ENCODE measurements at regions not wholly inside any gene's neighbourhood (a gene's known extent, or its start where the extent isn't known, plus 50 kb on each side); places are given as distances from the start of the nearest gene placed in this dataset.

- TF ChIP-seq POLR2A (IDR thresholded peaks at IDR 0.05) (no peak), POLR2AphosphoS5 (IDR thresholded peaks at IDR 0.05) (no peak), EP300 (IDR thresholded peaks at IDR 0.05) (no peak)
- TF ChIP-seq, protein P1, sequence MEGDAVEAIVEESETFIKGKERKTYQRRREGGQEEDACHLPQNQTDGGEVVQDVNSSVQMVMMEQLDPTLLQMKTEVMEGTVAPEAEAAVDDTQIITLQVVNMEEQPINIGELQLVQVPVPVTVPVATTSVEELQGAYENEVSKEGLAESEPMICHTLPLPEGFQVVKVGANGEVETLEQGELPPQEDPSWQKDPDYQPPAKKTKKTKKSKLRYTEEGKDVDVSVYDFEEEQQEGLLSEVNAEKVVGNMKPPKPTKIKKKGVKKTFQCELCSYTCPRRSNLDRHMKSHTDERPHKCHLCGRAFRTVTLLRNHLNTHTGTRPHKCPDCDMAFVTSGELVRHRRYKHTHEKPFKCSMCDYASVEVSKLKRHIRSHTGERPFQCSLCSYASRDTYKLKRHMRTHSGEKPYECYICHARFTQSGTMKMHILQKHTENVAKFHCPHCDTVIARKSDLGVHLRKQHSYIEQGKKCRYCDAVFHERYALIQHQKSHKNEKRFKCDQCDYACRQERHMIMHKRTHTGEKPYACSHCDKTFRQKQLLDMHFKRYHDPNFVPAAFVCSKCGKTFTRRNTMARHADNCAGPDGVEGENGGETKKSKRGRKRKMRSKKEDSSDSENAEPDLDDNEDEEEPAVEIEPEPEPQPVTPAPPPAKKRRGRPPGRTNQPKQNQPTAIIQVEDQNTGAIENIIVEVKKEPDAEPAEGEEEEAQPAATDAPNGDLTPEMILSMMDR (IDR thresholded peaks at IDR 0.05) = no peak
These were observed 81.7 kb upstream of the KLHL1 start for GRCh38 chr13:70189981-70190380.

Measured in sigmoid colon (tissue), 4 donors.